ENCODE measurements at regions not wholly inside any gene's neighbourhood (a gene's known extent, or its start where the extent isn't known, plus 50 kb on each side); places are given as distances from the start of the nearest gene placed in this dataset.

GRCh38 chr2:136248242-136248641 is 130.3 kb upstream of the CXCR4 start:
- H3K4me3 ChIP-seq: no peak overlapping the region
- H3K27me3 ChIP-seq: no peaks in the 10 kb centered on the region
- peaks cover 0 to 15% (median 0%) of the 10 kb centered on the region in 4 donors for H3K4me1 ChIP-seq
- H3K9me3 ChIP-seq: no peaks in the 10 kb centered on the region
- TF ChIP-seq CTCF (IDR thresholded peaks at IDR 0.05) (no peak), EP300 (IDR thresholded peaks at IDR 0.05) (peak in 1 of 2 donors; percentile 64), POLR2A (IDR thresholded peaks at IDR 0.05) (no peak)
- peak in 1 of 2 donors; percentile 38 for DNase-seq (ENCODE audit: low spot score in 2 of 2)
- H3K36me3 ChIP-seq: no peaks in the 10 kb centered on the region
- no peak overlapping the region for H3K27ac ChIP-seq
- 55 to 64% methylated on average over 2 of the region's 2 CpGs for WGBS, 2 donors

- Histone ChIP-seq H3K27me3 (no peaks in the 10 kb centered on the region), H3K36me3 (no peaks in the 10 kb centered on the region), H3K4me3 (no peak overlapping the region), H3K27ac (no peak overlapping the region), H3K9me3 (no peaks in the 10 kb centered on the region), H3K4me1 (peaks cover 0 to 14% (median 0%) of the 10 kb centered on the region in 4 donors)
- peak in 1 of 2 donors; percentile 36 for DNase-seq (ENCODE audit: low spot score in 2 of 2)
- 69 to 78% methylated on average over 7 of the region's 7 CpGs for WGBS, 2 donors
- TF ChIP-seq EP300 (IDR thresholded peaks at IDR 0.05): no peak
- no peak for TF ChIP-seq CTCF (IDR thresholded peaks at IDR 0.05)
- no peak for TF ChIP-seq POLR2A (IDR thresholded peaks at IDR 0.05)
These were observed 129.4 kb upstream of the CXCR4 start for GRCh38 chr2:136247204-136247950.

- Histone ChIP-seq H3K4me3 (no peak overlapping the region), H3K9me3 (no peaks in the 10 kb centered on the region), H3K27ac (no peak overlapping the region), H3K36me3 (no peaks in the 10 kb centered on the region), H3K27me3 (no peaks in the 10 kb centered on the region), H3K4me1 (peaks cover 0 to 6% (median 0%) of the 10 kb centered on the region in 4 donors)
- TF ChIP-seq CTCF (IDR thresholded peaks at IDR 0.05) (no peak), POLR2A (IDR thresholded peaks at IDR 0.05) (no peak), EP300 (IDR thresholded peaks at IDR 0.05) (no peak)
- 40 to 43% methylated on average over 15 of the region's 15 CpGs for WGBS, 2 donors
- no peak for DNase-seq (ENCODE audit: low spot score in 2 of 2)
These were observed 128.2 kb upstream of the CXCR4 start for GRCh38 chr2:136246086-136246669.

- Histone ChIP-seq H3K4me3 (no peak overlapping the region), H3K36me3 (no peaks in the 10 kb centered on the region), H3K27me3 (no peaks in the 10 kb centered on the region), H3K4me1 (peaks cover 0 to 6% (median under 1%) of the 10 kb centered on the region in 4 donors), H3K9me3 (no peaks in the 10 kb centered on the region), H3K27ac (no peak overlapping the region)
- WGBS, 2 donors: 92 to 95% methylated on average over 8 of the region's 8 CpGs
- no peak for TF ChIP-seq EP300 (IDR thresholded peaks at IDR 0.05)
- TF ChIP-seq CTCF (IDR thresholded peaks at IDR 0.05): no peak
- no peak for TF ChIP-seq POLR2A (IDR thresholded peaks at IDR 0.05)
- no peak for DNase-seq (ENCODE audit: low spot score in 2 of 2)
These were observed 127.3 kb upstream of the CXCR4 start for GRCh38 chr2:136245211-136245610.

GRCh38 chr2:136244536-136244885 is 126.6 kb upstream of the CXCR4 start:
- no peak for TF ChIP-seq CTCF (IDR thresholded peaks at IDR 0.05)
- no peak for TF ChIP-seq EP300 (IDR thresholded peaks at IDR 0.05)
- no peak for TF ChIP-seq POLR2A (IDR thresholded peaks at IDR 0.05)
- peaks cover 0 to 6% (median 2%) of the 10 kb centered on the region in 4 donors for H3K4me1 ChIP-seq
- no peaks in the 10 kb centered on the region for H3K9me3 ChIP-seq
- H3K4me3 ChIP-seq: no peak overlapping the region
- 91 to 95% methylated on average over 2 of the region's 2 CpGs for WGBS, 2 donors
- no peak for DNase-seq (ENCODE audit: low spot score in 2 of 2)
- H3K27me3 ChIP-seq: no peaks in the 10 kb centered on the region
- no peak overlapping the region for H3K27ac ChIP-seq
- H3K36me3 ChIP-seq: no peaks in the 10 kb centered on the region

Data from tibial nerve (tissue), 4 donors.